ENCODE measurements at regions not wholly inside any gene's neighbourhood (a gene's known extent, or its start where the extent isn't known, plus 50 kb on each side); places are given as distances from the start of the nearest gene placed in this dataset.
"Not testable (repeated sequence)": the region's sequence is repeated elsewhere in the genome, so short reads cannot be mapped to it uniquely, and the experiment has no call there.

DNA sequence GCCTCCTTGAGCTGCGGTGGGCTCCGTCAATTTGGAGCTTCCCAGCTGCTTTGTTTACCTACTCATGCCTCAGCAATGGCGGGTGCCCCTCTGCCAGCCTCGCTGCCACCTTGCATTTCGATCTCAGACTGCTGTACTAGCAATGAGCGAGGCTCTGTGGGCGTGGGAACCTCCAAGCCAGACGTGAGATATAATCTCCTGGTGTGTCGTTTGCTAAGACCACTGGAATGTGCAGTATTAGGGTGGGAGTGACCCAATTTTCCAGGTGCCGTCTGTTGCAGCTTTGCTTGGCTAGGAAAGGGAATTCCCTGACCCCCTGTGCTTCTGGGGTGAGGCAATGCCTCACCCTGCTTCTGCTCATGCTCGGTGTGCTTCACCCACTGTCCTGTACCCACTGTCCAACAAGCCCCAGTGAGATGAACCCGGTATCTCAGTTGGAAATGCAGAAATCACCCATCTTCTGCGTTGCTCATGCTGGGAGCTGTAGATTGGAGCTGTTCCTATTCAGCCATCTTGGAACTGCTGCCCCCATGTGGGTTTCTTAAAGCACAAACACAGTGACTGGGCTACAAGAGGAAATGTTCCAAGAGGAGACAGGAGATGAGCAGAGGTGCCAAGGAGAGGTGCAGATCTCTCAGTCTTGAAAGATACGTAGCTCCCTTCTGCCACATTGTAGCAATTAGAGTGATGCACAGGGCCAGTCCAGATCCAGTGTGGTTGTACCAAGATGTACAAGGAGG lies 193.0 kb upstream of the IGFBP7 start:
- peak; percentile 24 for DNase-seq

DNA sequence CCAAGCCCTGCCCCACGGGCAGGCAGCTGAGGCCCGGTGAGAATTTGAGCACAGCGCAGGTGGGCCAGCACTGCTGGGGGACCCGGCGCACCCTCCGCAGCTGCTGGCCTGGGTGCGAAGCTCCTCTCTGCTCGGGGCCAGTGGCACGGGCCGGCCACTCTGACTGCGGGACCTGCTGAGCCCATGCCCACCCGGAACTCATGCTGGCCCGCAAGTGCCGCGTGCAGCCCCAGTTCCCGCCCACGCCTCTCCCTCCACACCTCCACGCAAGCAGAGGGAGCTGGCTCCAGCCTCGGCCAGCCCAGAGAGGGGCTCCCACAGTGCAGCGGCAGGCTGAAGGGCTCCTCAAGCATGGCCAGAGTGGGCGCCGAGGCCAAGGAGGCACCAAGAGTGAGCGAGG lies 190.1 kb upstream of the IGFBP7 start:
- not testable (repeated sequence) for DNase-seq

DNA sequence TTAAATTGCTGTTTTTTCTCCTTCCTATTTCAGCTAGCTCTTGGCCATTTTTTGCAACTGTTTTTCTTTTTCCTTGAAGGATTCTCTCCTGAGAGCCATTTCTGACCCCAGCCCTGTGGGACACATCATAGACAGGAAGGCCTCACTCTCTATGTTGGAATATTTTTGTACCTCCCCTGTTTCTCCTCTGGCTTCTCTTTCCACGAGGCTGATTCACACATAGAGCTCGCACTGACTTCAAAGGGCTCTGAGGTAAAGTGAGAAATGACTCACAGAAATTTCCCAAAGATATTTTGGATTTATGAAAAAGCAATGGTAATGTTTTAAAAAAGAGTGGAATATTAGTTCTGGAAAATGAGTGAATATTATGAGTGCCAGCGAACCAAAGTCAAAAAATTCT lies 181.7 kb upstream of the IGFBP7 start:
- peak; percentile 44 for DNase-seq

- DNase-seq, result no peak
Measured at GRCh38 chr4:57287687-57288604, 177.8 kb upstream of the IGFBP7 start.

- DNase-seq, result no peak
Measured at GRCh38 chr4:57282933-57283310, 172.7 kb upstream of the IGFBP7 start.

DNA sequence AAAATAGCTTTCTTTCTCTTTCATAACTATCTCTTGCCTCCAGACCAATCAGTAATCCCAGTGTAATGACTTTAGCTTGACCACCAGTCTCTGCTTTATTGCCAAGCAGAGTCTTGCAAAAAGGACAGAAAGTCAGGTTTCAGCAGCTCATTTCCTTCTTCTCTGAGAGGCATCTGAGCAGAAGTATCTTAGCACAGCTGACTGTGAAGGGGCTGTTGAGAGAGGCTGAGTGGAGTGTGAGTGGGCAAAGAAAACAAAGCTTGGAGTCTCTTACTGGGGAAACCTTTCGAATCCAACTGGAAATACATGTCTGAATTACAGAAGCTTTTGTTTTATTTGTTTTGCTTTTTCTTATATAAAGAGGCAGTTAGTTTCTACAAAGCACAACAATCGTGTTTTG lies 170.3 kb upstream of the IGFBP7 start:
- DNase-seq, result no peak

DNA sequence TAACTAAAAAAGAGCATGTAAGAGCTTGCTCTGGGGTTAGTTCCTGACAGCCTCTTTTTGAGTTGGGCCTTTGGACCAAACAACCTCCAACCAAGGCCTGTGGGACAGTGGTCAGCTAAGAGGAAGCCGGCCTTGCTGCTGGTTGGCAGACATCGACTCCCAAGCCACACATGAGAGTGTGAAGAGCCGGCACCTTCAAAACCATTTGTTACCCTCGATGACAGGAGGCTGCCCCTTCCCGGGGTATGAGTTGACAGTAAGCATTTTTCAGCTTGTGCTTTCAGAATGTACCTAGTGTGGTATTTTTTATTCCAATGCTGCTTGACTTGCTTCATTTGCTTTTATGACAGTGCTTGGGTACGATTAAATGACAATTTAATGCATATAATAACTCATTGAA lies 168.6 kb upstream of the IGFBP7 start:
- no peak for DNase-seq

DNA sequence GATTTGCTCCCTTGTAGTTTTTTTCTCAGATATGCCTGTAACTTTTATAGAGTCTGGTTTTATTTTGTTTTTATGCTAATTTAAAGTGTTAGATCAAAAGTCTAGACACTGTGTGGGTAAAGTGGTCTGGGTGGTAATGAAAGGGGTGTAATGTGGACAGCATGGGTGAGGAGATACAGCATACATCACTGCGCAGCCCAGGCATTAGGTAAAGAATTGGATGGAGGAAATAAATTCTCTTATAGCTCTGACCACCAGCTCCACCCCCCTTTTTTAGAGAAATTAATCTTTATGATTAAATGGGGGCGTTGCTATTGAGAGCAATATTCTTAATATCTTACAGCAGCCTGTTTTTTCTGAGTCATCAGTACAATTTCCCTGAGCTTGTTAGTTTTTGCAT lies 163.9 kb upstream of the IGFBP7 start:
- DNase-seq, result no peak

- DNase-seq, result no peak
Measured at GRCh38 chr4:57270346-57270745, 160.2 kb upstream of the IGFBP7 start.

GRCh38 chr4:57265831-57266582 lies 155.8 kb upstream of the IGFBP7 start:
- peak; percentile 15 for DNase-seq

DNA sequence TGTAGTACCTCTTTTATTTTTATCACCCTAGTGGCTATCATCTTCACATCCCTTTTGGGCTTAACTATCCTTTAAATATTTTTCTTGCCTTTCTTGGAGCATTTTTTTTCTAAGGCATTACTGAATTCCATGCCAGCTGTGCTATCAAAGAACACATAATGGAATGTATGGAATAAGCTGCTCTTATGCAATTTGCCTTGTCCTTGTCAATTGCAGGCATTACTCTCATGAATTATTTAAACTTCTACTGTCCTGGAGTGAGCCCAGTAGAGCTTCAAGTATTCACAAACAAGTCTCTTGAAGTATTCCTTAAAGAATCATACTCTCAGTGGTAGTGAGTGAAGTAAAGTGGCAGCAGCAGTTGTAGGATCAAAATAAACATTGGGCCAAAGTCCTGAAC lies 144.6 kb upstream of the IGFBP7 start:
- no peak for DNase-seq

DNA sequence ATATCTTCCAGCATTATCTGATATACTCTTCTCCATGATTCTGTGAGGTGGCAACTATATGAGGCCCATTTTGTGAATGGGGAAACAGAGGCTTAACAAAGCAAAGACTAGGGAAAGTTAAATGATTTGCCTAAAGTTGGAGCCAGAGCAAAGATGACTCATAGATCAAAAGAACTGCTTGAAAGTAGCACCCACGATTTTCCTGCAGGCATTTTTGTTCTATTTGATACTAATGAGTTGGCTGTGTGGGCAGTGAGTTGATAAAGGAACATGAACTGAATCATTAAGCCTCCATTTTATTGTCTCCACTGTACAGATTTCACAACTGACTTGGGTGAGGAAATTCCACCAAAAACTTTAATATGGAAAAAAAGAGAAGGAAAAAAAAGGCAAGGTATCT lies 138.9 kb upstream of the IGFBP7 start:
- peak; percentile 74 for DNase-seq

GRCh38 chr4:57243076-57243475 lies 132.9 kb upstream of the IGFBP7 start:
- no peak for DNase-seq

- no peak for DNase-seq
Measured at GRCh38 chr4:57234252-57234775, 124.1 kb upstream of the IGFBP7 start.

GRCh38 chr4:57233386-57233785 lies 123.2 kb upstream of the IGFBP7 start:
- peak; percentile 64 for DNase-seq

- peak; percentile 55 for DNase-seq
Measured at GRCh38 chr4:57231781-57232180, 121.6 kb upstream of the IGFBP7 start.

- no peak for DNase-seq
Measured at GRCh38 chr4:57220734-57221133, 110.5 kb upstream of the IGFBP7 start.

GRCh38 chr4:57220172-57220571 lies 110.0 kb upstream of the IGFBP7 start:
- DNase-seq, result no peak

DNA sequence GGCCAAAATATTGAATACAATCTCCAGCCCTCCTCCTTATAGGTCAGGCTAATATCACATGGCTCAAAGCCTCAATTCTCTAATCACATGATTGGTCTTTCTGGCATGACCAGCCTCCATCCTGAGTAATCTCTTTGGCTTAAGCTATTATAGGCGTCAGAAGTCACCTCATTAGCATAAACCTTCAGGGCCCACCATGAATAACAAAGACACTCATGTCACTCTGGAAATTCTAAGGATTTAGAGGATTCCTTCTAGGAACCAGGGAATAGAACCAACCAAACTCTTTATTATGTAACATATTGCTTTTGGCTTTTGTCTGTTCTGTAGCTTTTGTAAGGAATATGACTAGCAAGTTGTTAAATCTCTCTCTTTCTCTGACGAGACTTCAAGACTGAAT lies 109.2 kb upstream of the IGFBP7 start:
- DNase-seq, result no peak

DNA sequence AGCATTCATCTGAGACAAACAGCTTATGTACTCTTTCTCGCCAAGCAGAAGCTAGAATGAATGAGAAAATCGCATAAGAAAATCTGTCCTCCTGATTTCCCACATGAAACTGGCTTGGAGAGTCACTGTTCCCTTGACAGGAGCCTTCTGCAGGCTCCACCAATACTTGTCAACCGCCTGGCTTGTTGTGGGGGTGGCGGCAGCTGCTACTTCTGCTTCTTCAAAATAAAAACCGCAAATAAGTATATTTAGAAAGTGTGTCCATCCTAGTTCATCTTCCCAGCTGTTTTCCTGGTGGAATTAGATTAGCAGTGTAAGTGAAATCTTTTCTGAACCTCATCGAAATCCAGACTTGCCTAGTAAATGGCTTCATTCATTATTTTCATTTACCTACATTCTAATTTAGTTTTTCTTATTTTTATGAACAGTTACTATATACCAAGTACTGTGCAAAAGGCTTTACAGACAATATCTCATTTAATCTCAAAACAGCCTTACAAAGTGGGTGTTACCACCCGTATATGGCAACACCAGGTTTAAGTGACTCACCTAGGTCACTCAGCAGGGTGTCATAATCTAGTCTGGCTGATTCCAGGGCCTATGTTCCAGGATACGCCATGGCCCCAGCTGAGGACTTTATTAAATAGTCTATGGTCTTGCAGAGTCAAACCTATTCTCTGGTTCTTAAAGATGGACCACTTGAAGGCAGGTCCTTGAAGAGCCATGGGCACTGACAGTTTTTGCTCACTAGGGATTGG lies 104.6 kb upstream of the IGFBP7 start:
- no peak for DNase-seq

DNA sequence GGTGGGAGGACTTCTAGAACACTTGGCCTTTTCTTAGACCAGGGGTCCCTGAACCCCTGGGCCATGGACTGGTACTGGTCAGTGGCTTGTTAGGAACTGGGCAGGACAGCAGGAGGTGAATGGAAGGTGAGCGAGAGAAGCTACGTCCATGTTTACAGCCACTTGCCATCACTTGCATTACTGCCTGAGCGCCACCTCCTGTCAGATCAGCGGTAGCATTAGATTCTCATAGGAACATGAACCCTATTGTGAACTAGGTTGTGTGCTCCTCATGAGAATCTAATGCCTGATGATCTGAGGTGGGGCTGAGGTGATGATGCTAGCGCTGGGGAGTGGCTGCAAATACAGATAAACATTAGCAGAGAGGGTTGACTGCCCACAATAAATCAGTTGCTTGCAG lies 100.9 kb upstream of the IGFBP7 start:
- no peak for DNase-seq

DNA sequence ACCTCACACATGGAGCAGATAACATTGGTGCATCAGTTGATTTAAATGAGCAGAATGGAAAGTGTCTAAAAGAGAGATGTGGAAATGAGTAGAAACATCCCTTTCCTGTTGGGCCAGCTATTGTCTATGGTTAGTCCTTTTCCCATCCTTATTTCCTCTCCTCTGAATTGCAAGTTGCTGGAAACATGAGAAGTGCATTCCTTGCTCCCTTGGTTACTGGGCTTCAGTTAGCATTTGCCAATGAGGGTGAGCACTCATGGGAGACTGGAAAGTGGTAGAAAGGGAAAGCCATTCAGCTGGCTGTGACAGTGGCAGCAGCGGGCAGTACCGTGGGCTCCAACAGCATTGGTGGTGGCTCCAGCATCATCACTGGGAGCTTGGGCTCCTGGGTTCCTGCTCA lies 96.0 kb upstream of the IGFBP7 start:
- DNase-seq, result no peak

- no peak for DNase-seq
Measured at GRCh38 chr4:57205580-57205979, 95.4 kb upstream of the IGFBP7 start.

All from EL (cell line).